Activated naive CD4-positive, alpha-beta T cell treated with anti-CD3 and anti-CD28 coated beads, Interleukin-2, amount 50 U/mL, for 16 hours (primary cell): ENCODE measurements at regions not wholly inside any gene's neighbourhood (a gene's known extent, or its start where the extent isn't known, plus 50 kb on each side); places are given as distances from the start of the nearest gene placed in this dataset.
"Not testable (repeated sequence)": the region's sequence is repeated elsewhere in the genome, so short reads cannot be mapped to it uniquely, and the experiment has no call there.

Experiments
- DNase-seq: peaks from one replicate; pipeline ENCODE4 v3.0.0-alpha.2; 2020

- DNase-seq = no peak
Measured at GRCh38 chr4:3645711-3646679, 113.8 kb upstream of the LRPAP1 start.

- DNase-seq = no peak
Measured at GRCh38 chr4:3644849-3645627, 112.8 kb upstream of the LRPAP1 start.

- DNase-seq = no peak
Measured at GRCh38 chr4:3643518-3644433, 111.6 kb upstream of the LRPAP1 start.

- no peak for DNase-seq
Measured at GRCh38 chr4:3642806-3643517, 110.7 kb upstream of the LRPAP1 start.

- no peak for DNase-seq
Measured at GRCh38 chr4:3642056-3642630, 109.9 kb upstream of the LRPAP1 start.

GRCh38 chr4:3641501-3641900 lies 109.3 kb upstream of the LRPAP1 start:
- no peak for DNase-seq

GRCh38 chr4:3640587-3640962 lies 108.4 kb upstream of the LRPAP1 start:
- DNase-seq = no peak

GRCh38 chr4:3639613-3640586 lies 107.7 kb upstream of the LRPAP1 start:
- no peak for DNase-seq

GRCh38 chr4:3638080-3638795 lies 106.0 kb upstream of the LRPAP1 start:
- DNase-seq = no peak

- no peak for DNase-seq
Measured at GRCh38 chr4:3637326-3638016, 105.2 kb upstream of the LRPAP1 start.

- no peak for DNase-seq
Measured at GRCh38 chr4:3636646-3637320, 104.6 kb upstream of the LRPAP1 start.

GRCh38 chr4:3636020-3636419 lies 103.8 kb upstream of the LRPAP1 start:
- DNase-seq = not testable (repeated sequence)

GRCh38 chr4:3634894-3635820 lies 102.9 kb upstream of the LRPAP1 start:
- no peak for DNase-seq

- no peak for DNase-seq
Measured at GRCh38 chr4:3634281-3634857, 102.1 kb upstream of the LRPAP1 start.

GRCh38 chr4:3633277-3633676 lies 101.1 kb upstream of the LRPAP1 start:
- not testable (repeated sequence) for DNase-seq

- DNase-seq = not testable (repeated sequence)
Measured at GRCh38 chr4:3632794-3633193, 100.6 kb upstream of the LRPAP1 start.
